Activated naive CD8-positive, alpha-beta T cell treated with anti-CD3 and anti-CD28 coated beads, Interleukin-2, amount 50 U/mL, for 24 hours (primary cell): ENCODE measurements at regions not wholly inside any gene's neighbourhood (a gene's known extent, or its start where the extent isn't known, plus 50 kb on each side); places are given as distances from the start of the nearest gene placed in this dataset.
"Not testable (repeated sequence)": the region's sequence is repeated elsewhere in the genome, so short reads cannot be mapped to it uniquely, and the experiment has no call there.

Experiments
- ATAC-seq: fragments of 150-1000 bp; cut with Tn5 transposase; one replicate; pipeline ENCODE4 v1.10.0; 2021
- DNase-seq: peaks from one replicate; pipeline ENCODE4 v3.0.0; 2021
- H3K27ac Mint-ChIP-seq: one replicate; pipeline ENCODE4 v1.8.0; 2021; ENCODE audit warnings: mild to moderate bottlenecking, mixed read lengths
- H3K27me3 Mint-ChIP-seq: one replicate; pipeline ENCODE4 v1.8.0; 2021; ENCODE audit warnings: mixed read lengths
- H3K36me3 Mint-ChIP-seq: one replicate; pipeline ENCODE4 v1.8.0; 2021; ENCODE audit warnings: low read depth, mixed read lengths
- H3K4me1 Mint-ChIP-seq: one replicate; pipeline ENCODE4 v1.8.0; 2021; ENCODE audit warnings: mixed read lengths
- H3K4me3 Mint-ChIP-seq: one replicate; pipeline ENCODE4 v1.8.0; 2021; ENCODE audit warnings: mild to moderate bottlenecking, moderate library complexity, mixed read lengths
- H3K9me3 Mint-ChIP-seq: one replicate; pipeline ENCODE4 v1.8.0; 2021; ENCODE audit warnings: mixed read lengths

DNA sequence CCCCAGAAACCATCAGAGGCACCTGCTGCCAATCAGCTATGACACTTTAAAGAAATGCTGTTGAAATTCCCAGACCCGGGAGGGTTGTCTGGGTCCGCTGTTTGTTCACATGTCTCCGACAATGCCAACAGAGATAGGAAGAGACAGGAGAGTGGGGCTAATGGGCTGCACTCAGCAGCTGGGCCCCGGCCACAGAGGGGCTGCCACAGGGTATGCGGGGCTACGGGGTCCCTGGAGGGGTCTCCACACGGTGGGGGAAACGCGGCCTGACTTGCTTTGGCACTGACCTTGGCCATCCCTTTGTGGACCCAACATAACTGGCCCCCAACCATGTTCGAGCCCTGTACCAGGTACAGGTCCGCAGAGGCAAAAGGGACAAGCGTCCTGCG lies 121.0 kb upstream of the PPP1R26 start:
- H3K27ac Mint-ChIP-seq: no peak overlapping the region
- no peak for DNase-seq
- no peaks in the 10 kb centered on the region for H3K27me3 Mint-ChIP-seq
- H3K4me3 Mint-ChIP-seq: no peak overlapping the region
- H3K36me3 Mint-ChIP-seq: no peaks in the 10 kb centered on the region
- no peaks in the 10 kb centered on the region for H3K4me1 Mint-ChIP-seq
- no peak for ATAC-seq
- no peaks in the 10 kb centered on the region for H3K9me3 Mint-ChIP-seq

DNA sequence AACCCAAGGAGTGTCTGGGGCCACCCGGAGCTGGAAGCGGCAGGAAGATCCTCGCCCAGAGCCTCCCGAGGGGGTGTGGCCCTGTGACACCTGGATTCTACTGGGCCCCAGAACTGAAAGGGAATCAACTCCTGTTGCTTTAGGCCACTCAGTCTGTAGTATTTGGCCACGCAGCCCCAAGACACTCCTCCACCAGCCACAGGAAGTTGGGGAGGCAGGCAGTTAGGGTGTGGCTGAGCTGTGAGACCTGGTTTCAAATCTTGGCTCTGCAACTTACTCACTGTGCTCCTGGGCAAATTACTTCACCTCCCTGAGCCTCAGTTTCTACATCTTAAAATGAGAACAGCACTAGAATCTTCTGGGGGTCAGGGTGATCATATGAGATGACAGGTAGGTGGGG lies 119.8 kb upstream of the PPP1R26 start:
- ATAC-seq (no peak), DNase-seq (no peak)
- H3K4me1 Mint-ChIP-seq: no peaks in the 10 kb centered on the region
- H3K27me3 Mint-ChIP-seq: no peaks in the 10 kb centered on the region
- no peaks in the 10 kb centered on the region for H3K36me3 Mint-ChIP-seq
- no peak overlapping the region for H3K27ac Mint-ChIP-seq
- H3K9me3 Mint-ChIP-seq: no peaks in the 10 kb centered on the region
- no peak overlapping the region for H3K4me3 Mint-ChIP-seq

DNA sequence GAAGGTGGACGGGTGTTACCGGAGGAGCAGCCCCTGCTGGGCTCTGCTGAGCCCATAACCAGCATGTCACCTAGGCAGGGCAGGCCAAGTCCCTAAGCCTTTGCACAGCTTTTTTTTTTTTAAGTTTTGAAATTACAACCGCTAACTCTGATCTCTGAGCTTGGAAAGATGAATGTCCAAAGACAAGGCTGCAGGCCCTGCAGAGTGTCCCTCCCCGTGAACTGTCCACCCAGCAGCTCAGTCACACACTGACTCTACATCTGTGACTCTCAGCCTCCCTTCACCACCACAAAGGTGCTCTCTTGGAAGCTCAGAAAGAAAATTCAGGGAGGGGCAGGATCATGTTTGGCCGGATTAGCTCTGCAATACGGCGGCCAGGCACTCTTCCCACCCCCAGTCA lies 119.0 kb upstream of the PPP1R26 start:
- Mint-ChIP-seq H3K36me3 (no peaks in the 10 kb centered on the region), H3K27ac (no peak overlapping the region), H3K4me3 (no peak overlapping the region), H3K4me1 (no peaks in the 10 kb centered on the region), H3K9me3 (no peaks in the 10 kb centered on the region), H3K27me3 (no peaks in the 10 kb centered on the region)
- DNase-seq (no peak), ATAC-seq (no peak)

DNA sequence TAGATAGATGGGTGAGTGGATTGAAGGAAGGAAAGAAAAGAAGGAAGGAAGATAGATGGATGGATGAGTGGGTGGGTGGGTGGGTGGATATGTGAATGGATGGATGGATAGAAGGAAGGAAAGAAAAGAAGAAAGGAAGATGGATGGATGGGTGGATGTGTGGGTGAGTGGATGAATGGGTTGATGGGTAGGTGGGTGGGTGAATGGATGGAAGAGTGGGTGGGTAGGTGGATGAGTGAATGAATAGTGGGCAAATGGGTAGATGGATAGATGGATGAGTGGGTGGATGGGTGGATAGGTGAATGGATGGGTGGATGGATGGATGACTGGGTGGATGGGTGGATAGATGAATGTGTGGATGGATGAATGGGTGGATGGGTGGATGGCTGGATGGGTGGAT lies 117.9 kb upstream of the PPP1R26 start:
- not testable (repeated sequence) for H3K36me3 Mint-ChIP-seq, H3K4me1 Mint-ChIP-seq, H3K27me3 Mint-ChIP-seq, ATAC-seq, H3K4me3 Mint-ChIP-seq, DNase-seq, H3K9me3 Mint-ChIP-seq, H3K27ac Mint-ChIP-seq

DNA sequence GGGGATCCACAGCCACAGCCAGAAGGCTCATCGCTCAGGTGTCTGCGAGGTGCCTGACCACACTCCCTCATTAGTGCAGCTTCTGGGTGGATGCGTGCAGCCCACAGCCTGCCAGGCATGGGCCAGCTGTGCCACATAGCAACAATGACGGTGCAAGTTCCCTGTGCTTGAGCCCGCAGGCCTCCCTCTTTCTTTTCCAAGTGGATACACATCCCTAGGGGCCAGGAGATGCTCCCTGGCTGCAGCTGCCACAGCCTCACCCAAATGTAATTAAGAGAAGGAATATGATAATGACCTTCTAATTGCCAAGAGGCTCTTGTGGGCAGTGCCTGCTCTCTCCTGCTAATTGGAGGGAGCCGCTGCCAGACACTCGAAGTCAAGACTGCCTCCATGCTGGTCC lies 116.0 kb upstream of the PPP1R26 start:
- no peak overlapping the region for H3K4me3 Mint-ChIP-seq
- ATAC-seq: no peak
- no peak overlapping the region for H3K27ac Mint-ChIP-seq
- DNase-seq: no peak
- no peaks in the 10 kb centered on the region for H3K9me3 Mint-ChIP-seq
- H3K4me1 Mint-ChIP-seq: no peaks in the 10 kb centered on the region
- H3K36me3 Mint-ChIP-seq: no peaks in the 10 kb centered on the region
- no peaks in the 10 kb centered on the region for H3K27me3 Mint-ChIP-seq

DNA sequence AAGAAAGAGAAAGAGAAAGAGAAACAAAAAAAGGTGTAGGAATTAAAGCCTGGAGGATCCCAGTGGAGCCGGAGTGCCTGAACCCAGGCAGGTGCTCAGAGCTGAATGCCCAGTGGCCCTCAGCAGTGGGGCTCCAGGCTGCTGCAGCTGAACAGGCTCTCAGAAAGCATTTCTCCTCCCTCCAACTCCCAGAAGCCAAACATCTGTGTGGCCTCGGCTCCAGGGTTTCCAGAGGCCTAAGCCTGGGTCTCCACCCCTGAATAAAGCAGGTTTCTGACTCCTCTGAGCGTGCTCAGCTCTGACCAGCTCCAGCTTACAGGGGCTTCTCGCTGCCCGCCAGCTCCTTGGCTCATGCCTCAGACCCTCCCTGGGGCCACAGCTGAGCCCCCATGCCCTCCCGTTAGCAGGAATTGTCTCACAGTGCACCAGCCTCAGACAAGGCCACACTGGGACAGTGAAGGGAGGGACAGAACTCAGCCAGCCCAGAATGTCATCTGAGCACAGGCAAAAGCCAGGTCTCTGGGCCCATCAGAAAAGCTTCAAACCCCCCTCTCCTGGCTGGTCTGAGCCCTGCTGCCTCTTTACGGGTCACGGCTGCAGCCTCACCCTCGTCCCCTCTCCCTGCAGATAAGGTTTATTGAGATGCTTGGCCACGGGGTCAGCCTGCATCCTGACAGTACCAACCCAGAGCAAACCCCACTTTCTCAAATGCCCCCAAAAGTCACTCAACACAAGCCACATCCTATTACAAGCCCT lies 114.4 kb upstream of the PPP1R26 start:
- H3K9me3 Mint-ChIP-seq: no peaks in the 10 kb centered on the region
- no peak overlapping the region for H3K27ac Mint-ChIP-seq
- ATAC-seq (no peak), DNase-seq (no peak)
- no peaks in the 10 kb centered on the region for H3K4me1 Mint-ChIP-seq
- no peaks in the 10 kb centered on the region for H3K36me3 Mint-ChIP-seq
- H3K27me3 Mint-ChIP-seq: no peaks in the 10 kb centered on the region
- H3K4me3 Mint-ChIP-seq: no peak overlapping the region

DNA sequence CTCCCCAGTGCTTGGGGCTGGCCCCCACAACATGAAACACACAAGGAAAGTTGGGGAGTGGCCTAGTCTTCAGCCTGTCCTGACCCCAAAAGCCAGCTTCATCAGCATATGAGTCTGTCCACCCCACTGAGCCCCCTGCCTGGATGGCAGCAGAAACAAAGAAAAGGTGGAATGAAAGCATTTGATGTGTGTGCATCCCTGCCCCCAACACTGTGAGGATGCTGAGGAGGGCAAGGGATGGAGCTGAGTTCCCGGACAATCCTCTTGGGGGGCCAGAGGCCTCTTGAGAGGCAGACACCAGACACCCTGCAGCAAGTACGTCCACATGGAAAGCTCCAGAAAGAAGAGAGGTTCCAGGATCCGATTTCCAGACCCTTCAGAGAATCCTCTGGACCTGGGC lies 113.5 kb upstream of the PPP1R26 start:
- no peaks in the 10 kb centered on the region for H3K27me3 Mint-ChIP-seq
- H3K4me1 Mint-ChIP-seq: no peaks in the 10 kb centered on the region
- DNase-seq (no peak), ATAC-seq (no peak)
- no peak overlapping the region for H3K4me3 Mint-ChIP-seq
- no peaks in the 10 kb centered on the region for H3K36me3 Mint-ChIP-seq
- H3K9me3 Mint-ChIP-seq: no peaks in the 10 kb centered on the region
- H3K27ac Mint-ChIP-seq: no peak overlapping the region

DNA sequence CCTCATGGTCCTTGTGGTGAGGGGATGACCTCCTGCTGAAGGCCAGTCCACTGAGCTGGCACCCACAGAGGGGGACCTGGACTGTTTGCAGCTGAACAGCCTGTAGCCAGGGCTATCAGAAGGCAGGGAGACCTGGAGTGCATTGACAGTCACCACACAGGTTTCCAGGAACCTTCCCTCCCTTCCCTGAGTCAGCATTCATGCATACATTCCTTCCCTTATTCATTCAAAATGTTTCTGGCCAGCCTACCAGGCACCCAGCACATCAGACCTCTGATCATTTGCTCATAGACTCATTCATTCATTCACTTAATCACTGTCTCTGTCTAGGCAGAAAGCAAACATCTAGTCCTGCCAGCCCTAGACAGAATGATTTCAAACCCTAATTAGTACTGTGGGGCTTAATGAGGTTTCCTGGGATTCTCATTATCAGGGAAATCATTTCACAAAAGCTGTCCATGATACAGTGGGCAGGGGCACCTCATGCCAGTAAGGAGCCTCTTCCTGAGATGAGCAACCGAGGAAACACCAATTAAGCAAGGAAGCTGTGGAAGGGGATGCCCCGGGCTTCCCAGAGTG lies 110.1 kb upstream of the PPP1R26 start:
- no peaks in the 10 kb centered on the region for H3K27me3 Mint-ChIP-seq
- no peak overlapping the region for H3K27ac Mint-ChIP-seq
- H3K9me3 Mint-ChIP-seq: no peaks in the 10 kb centered on the region
- no peak overlapping the region for H3K4me3 Mint-ChIP-seq
- no peaks in the 10 kb centered on the region for H3K36me3 Mint-ChIP-seq
- ATAC-seq (no peak), DNase-seq (no peak)
- H3K4me1 Mint-ChIP-seq: no peaks in the 10 kb centered on the region

DNA sequence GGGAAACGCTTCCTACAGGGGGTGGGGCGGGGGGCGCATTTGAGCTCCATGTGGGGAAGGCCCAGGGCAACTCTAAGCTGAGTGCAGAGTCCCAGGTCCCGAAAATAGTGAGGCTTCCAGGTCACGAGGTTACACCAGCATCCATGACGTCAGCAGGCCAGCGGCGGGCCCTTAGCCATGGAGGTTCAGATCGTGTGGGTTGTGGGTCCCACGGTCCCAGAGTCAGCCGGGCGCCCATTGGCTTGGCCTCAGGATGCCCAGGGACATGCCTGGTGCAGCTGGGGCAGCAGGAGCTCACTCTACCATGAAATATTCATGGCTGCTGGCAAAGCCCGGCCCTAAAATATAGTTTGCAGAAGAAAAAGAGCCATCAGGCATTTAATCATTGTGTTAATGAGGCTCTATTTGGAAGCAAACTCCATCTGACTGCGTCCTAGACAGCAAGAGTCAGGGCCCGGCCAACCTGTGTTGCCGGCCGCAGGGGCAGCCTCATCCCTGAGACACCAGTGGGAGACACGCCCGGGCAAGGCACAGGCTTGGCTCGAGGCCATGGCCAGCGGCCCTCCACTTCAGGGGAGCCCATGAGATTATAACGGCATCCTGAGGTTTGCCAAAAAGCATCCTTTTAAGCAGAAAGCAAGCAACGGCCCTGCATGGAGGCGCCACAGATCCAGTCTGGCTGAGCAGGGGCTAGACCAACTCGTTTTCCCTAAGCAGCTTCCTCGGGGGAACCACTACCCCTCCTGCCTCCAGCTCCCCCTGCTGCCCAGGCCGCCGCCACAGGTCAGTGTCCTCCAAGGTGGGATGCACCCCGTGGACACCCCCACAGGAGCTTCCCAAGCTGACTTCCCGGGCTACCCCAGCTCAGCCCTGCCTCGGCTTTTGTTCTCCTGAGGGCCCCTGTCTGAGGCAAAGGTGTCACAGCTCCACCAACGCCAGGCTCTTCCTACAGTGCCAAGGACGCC lies 108.9 kb upstream of the PPP1R26 start:
- no peaks in the 10 kb centered on the region for H3K9me3 Mint-ChIP-seq
- H3K4me1 Mint-ChIP-seq: no peaks in the 10 kb centered on the region
- H3K36me3 Mint-ChIP-seq: no peaks in the 10 kb centered on the region
- H3K4me3 Mint-ChIP-seq: no peak overlapping the region
- no peaks in the 10 kb centered on the region for H3K27me3 Mint-ChIP-seq
- no peak overlapping the region for H3K27ac Mint-ChIP-seq
- no peak for ATAC-seq
- no peak for DNase-seq

DNA sequence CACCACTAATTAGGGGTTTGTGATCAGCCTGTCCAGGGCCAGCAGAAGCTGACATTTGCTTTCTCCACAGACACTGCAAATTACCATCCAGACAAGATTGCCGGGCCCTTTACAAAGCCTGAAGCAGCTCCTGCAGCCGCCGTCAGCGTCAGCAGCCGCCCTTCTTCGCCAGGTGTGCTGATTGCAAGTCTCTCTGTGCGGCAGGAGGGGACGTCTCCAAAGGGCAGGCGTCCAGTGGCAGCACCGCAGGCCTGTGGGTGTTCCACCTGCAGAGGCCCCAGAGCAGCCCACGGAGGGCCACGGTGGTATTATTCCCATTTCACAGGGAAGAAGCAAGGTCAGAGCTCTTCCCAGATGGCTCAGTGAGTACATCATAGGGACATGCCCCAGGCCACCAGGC lies 108.0 kb upstream of the PPP1R26 start:
- Mint-ChIP-seq H3K4me1 (no peaks in the 10 kb centered on the region), H3K9me3 (no peaks in the 10 kb centered on the region), H3K4me3 (no peak overlapping the region), H3K27me3 (no peaks in the 10 kb centered on the region), H3K27ac (no peak overlapping the region), H3K36me3 (no peaks in the 10 kb centered on the region)
- ATAC-seq: no peak
- no peak for DNase-seq

DNA sequence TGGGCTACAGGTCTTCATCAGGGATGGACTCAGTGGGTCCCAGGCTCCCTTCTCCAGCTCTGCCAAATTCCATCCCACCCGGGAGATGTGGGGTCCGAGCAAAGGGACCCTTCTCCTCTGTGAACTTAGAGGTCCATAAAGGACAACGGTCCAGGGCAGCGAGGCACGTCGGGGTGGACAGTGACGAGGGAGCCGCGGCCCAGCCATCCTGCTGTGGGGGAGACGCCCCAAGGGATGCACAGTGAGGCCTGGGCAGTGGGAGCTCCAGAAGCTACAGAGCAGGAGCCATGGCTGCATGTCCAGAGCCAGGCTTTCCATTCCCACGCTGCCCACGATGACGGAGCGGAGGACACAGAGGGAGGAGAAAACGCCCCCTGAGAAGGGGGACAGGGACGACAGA lies 107.5 kb upstream of the PPP1R26 start:
- ATAC-seq: no peak
- no peak overlapping the region for H3K27ac Mint-ChIP-seq
- no peaks in the 10 kb centered on the region for H3K4me1 Mint-ChIP-seq
- no peaks in the 10 kb centered on the region for H3K36me3 Mint-ChIP-seq
- no peak overlapping the region for H3K4me3 Mint-ChIP-seq
- no peaks in the 10 kb centered on the region for H3K27me3 Mint-ChIP-seq
- no peaks in the 10 kb centered on the region for H3K9me3 Mint-ChIP-seq
- no peak for DNase-seq

DNA sequence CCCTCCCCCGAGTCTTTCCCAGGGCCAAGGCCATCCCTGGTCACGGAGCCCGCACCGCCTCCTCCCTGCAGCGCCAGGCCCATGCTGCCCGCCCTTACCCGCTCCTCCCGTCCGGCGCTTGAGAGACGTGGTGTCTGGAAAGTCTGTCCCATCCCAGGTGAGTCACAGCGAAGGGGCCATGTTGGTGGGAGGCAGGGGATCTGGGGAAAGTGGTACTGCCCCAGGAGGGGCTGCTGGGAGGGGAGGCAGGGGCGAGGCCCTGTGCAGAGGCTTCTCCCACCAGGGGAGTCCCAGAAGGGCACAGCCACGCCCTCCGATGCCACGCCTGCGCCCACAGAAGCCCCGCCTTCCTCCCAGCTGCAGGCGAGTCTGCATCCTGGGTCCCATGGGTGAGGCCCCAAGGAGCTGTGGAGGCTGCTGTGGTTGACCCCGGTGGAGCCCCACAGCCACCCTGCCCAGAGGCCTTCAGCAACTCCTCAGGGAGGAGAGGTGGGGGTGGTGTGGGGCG lies 107.0 kb upstream of the PPP1R26 start:
- H3K36me3 Mint-ChIP-seq: no peaks in the 10 kb centered on the region
- no peak overlapping the region for H3K27ac Mint-ChIP-seq
- H3K4me1 Mint-ChIP-seq: no peaks in the 10 kb centered on the region
- H3K4me3 Mint-ChIP-seq: no peak overlapping the region
- no peaks in the 10 kb centered on the region for H3K27me3 Mint-ChIP-seq
- no peaks in the 10 kb centered on the region for H3K9me3 Mint-ChIP-seq
- DNase-seq (no peak), ATAC-seq (no peak)

DNA sequence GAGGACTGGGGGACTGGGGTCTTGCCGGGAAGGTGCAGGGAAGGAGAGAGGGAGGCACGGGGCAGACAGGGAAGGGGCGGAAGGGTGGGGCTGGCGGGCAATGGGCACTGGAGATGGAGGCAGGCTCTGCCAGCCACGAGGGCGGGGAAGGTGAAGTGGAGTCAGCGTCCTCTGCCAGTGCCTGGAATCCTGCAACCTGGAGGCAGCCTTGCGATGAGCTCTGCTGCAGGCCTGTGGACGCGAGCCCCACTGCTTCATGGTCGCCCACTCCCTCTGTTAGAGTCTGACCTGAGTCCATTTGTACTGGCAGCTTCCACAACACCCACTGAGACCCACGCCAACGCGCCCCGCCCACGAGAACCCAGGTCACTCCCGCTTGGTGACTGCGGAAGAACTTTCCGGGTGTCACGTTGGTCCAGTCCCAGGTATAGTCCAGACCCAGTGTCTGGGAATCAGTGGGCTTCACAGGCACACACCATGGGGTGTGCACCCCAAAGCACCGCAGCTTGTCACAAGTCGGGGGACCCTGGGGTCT lies 106.4 kb upstream of the PPP1R26 start:
- H3K36me3 Mint-ChIP-seq: no peaks in the 10 kb centered on the region
- no peak overlapping the region for H3K4me3 Mint-ChIP-seq
- ATAC-seq (no peak), DNase-seq (no peak)
- H3K9me3 Mint-ChIP-seq: no peaks in the 10 kb centered on the region
- H3K27me3 Mint-ChIP-seq: no peaks in the 10 kb centered on the region
- H3K4me1 Mint-ChIP-seq: no peaks in the 10 kb centered on the region
- H3K27ac Mint-ChIP-seq: no peak overlapping the region

DNA sequence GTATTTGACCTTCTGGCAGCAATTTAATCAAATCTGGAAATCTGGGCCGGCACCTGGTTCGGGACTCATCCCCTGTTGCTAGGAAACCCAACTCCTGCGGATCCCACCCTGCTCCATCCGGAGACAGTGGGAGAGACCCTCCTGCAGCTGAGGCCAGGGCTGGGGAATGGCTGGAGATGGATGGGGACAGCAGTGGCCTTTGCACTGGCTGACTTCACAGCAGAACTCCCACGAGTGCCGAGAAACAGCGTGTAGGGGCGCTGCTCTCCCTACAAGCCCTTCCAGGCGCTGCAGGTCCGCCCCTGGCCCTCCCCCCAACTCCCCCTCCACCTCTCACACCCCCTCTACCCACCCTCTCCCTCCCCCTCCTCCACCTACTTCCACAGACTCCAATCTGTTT lies 105.8 kb upstream of the PPP1R26 start:
- H3K4me1 Mint-ChIP-seq: no peaks in the 10 kb centered on the region
- H3K36me3 Mint-ChIP-seq: no peaks in the 10 kb centered on the region
- H3K27me3 Mint-ChIP-seq: no peaks in the 10 kb centered on the region
- no peak for DNase-seq
- H3K4me3 Mint-ChIP-seq: no peak overlapping the region
- ATAC-seq: no peak
- H3K9me3 Mint-ChIP-seq: no peaks in the 10 kb centered on the region
- H3K27ac Mint-ChIP-seq: no peak overlapping the region

DNA sequence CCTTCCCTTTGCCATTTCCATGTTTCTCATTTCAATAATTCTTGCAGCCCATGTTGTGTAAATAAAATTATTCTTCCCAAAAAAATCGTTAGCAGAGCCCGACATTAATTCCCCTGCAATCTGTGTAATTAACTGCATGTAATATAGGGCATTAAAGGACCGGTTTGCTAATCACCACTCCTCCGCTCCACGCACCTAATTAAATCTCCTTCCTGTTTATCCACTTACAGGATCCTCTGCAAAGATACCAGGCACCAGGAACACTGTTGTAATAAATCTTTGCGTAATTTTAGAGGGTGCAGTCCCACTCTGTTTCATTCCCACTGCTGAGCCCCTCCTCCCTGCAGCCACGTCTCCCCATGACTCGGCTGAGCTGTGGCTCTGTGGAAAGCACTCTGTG lies 105.0 kb upstream of the PPP1R26 start:
- DNase-seq: no peak
- Mint-ChIP-seq H3K36me3 (no peaks in the 10 kb centered on the region), H3K27me3 (no peaks in the 10 kb centered on the region), H3K27ac (no peak overlapping the region), H3K4me3 (no peak overlapping the region), H3K4me1 (no peaks in the 10 kb centered on the region), H3K9me3 (no peaks in the 10 kb centered on the region)
- no peak for ATAC-seq
